ENCODE measurements at regions not wholly inside any gene's neighbourhood (a gene's known extent, or its start where the extent isn't known, plus 50 kb on each side); places are given as distances from the start of the nearest gene placed in this dataset.

- DNase-seq (ENCODE audit: insufficient read length, low spot score), result no peak
- no peak for FAIRE-seq
- TF ChIP-seq, protein P1, sequence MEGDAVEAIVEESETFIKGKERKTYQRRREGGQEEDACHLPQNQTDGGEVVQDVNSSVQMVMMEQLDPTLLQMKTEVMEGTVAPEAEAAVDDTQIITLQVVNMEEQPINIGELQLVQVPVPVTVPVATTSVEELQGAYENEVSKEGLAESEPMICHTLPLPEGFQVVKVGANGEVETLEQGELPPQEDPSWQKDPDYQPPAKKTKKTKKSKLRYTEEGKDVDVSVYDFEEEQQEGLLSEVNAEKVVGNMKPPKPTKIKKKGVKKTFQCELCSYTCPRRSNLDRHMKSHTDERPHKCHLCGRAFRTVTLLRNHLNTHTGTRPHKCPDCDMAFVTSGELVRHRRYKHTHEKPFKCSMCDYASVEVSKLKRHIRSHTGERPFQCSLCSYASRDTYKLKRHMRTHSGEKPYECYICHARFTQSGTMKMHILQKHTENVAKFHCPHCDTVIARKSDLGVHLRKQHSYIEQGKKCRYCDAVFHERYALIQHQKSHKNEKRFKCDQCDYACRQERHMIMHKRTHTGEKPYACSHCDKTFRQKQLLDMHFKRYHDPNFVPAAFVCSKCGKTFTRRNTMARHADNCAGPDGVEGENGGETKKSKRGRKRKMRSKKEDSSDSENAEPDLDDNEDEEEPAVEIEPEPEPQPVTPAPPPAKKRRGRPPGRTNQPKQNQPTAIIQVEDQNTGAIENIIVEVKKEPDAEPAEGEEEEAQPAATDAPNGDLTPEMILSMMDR (IDR thresholded peaks at IDR 0.05; ENCODE audit: insufficient read depth, missing control alignments), result no peak
Measured at GRCh38 chr14:27222671-27223070, 624.8 kb upstream of the NOVA1 start.

DNA sequence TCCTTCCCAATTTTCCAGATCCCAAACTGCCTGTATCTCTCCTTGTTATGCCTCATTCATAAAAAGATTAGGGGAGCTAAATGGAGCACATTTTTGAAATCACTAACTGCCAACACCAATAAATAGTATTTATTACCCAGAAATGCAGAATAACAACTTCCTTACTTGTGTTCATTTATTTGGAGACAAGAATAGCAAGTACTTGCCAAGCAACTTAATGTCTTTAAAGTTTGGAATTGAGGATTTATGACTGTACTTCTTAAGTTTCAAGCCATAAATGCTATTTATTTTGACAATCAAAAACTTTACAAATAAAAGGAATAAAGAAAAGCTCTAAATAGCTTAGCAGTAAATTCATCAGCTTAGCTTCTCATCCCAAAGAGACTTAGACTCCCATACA is 626.1 kb upstream of the NOVA1 start:
- TF ChIP-seq, protein P1 (IDR thresholded peaks at IDR 0.05; ENCODE audit: insufficient read depth, missing control alignments), result no peak
- DNase-seq (ENCODE audit: insufficient read length, low spot score), result no peak
- no peak for FAIRE-seq

- TF ChIP-seq, protein P1 (IDR thresholded peaks at IDR 0.05; ENCODE audit: insufficient read depth, missing control alignments), result no peak
- FAIRE-seq, result no peak
Measured at GRCh38 chr14:27228053-27228452, 630.2 kb upstream of the NOVA1 start.

GRCh38 chr14:27234331-27234730 is 636.5 kb upstream of the NOVA1 start:
- FAIRE-seq (no peak), DNase-seq (ENCODE audit: insufficient read length, low spot score) (no peak)
- TF ChIP-seq, protein P1 (IDR thresholded peaks at IDR 0.05; ENCODE audit: insufficient read depth, missing control alignments), result no peak

More at GRCh38 chr14:27228053-27228452, 630.2 kb upstream of the NOVA1 start:
- DNase-seq (ENCODE audit: insufficient read length, low spot score), result no peak

DNA sequence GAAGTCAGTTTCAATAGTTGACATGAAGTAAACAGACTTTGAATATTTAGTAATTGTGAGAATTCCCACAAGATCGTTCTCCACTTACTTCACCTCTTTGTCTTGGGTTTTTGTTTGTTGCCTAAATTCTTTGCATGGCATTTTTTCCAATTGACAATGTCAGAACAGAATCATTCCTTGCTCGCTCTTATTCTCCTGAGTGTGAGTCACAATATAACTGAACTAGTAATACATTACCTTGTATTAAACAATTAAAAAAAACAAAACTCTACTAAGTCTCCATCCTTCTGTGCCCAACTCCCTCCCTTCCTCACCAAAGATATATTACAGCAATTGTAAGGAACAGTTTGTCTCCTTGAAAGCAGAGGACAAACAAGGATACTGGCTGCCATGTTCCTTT is 638.8 kb upstream of the NOVA1 start:
- DNase-seq (ENCODE audit: insufficient read length, low spot score) (no peak), FAIRE-seq (no peak)
- TF ChIP-seq, protein P1 (IDR thresholded peaks at IDR 0.05; ENCODE audit: insufficient read depth, missing control alignments), result no peak

DNA sequence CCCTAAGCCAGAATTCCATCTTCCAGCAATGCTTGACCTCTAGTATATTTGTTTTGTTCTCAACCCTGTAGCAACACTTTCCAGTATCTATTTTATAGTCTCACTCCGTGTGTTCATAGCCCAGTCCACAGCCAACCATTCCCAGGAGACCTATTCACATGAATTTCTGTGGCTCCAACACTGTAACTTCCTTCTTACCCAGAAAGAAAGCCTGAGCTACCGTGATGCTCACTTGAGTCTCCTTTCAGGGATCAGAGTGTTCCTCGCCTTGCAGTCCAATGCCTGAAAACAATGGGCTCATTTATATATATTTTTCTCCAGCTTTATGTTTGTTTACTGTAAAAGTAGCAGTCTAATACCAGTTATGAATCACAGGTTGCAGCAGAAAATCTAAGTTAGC is 645.0 kb upstream of the NOVA1 start:
- FAIRE-seq, result no peak
- DNase-seq (ENCODE audit: insufficient read length, low spot score), result no peak

GRCh38 chr14:27243365-27243764 is 645.5 kb upstream of the NOVA1 start:
- DNase-seq (ENCODE audit: insufficient read length, low spot score) (no peak), FAIRE-seq (no peak)
- TF ChIP-seq, protein P1 (IDR thresholded peaks at IDR 0.05; ENCODE audit: insufficient read depth, missing control alignments), result no peak

More for the DNA sequence above, 645.0 kb upstream of the NOVA1 start:
- TF ChIP-seq, protein P1 (IDR thresholded peaks at IDR 0.05; ENCODE audit: insufficient read depth, missing control alignments), result no peak
